Gastroesophageal sphincter (tissue), 4 donors: ENCODE measurements at regions not wholly inside any gene's neighbourhood (a gene's known extent, or its start where the extent isn't known, plus 50 kb on each side); places are given as distances from the start of the nearest gene placed in this dataset.

Source experiments
- ATAC-seq: fragments of 150-250 bp; one replicate; pipeline ENCODE4 v1.9.1; 2016; ENCODE audit warnings: mild to moderate bottlenecking, moderate library complexity
- H3K27ac ChIP-seq, 4 donors: fragments of 200-600 bp; sonication (generic) in 3 of 4; 1 replicate in 3 of 4; 2 replicates in 1 of 4; pipeline ENCODE4 v1.5.1; 2016 to 2019
- H3K27me3 ChIP-seq: fragments of 200-600 bp; sonication (generic); one replicate; pipeline ENCODE4 v1.5.1; 2019
- H3K36me3 ChIP-seq, 2 donors: fragments of 200-600 bp; sonication (generic); one replicate each; pipeline ENCODE4 v1.5.1; 2019; ENCODE audit warnings: control low read depth in 1 of 2
- H3K4me1 ChIP-seq, 3 donors: fragments of 200-600 bp; sonication (generic); 1 replicate in 2 of 3; 2 replicates in 1 of 3; pipeline ENCODE4 v1.5.1; 2016 to 2019; ENCODE audit warnings: control low read depth in 2 of 3
- H3K4me3 ChIP-seq, 2 donors: fragments of 200-600 bp; sonication (generic); one replicate each; pipeline ENCODE4 v1.5.1; 2019; ENCODE audit warnings: mild to moderate bottlenecking in 1 of 2, moderate library complexity in 1 of 2
- H3K9me3 ChIP-seq, 3 donors: fragments of 200-600 bp; sonication (generic); one replicate each; pipeline ENCODE4 v1.5.1; 2017 to 2019; ENCODE audit warnings: control low read depth in 2 of 3
- EP300 ChIP-seq: sonication (generic); formaldehyde crosslinking; IDR thresholded peaks from one replicate; pipeline ENCODE4 v1.6.1; 2017; ENCODE audit warnings: antibody characterized with exemption, mild to moderate bottlenecking
- POLR2A ChIP-seq, 2 donors: fragments of 450-650 bp; IDR thresholded peaks; one replicate each; pipeline ENCODE4 v1.6.1; 2017; ENCODE audit warnings: antibody characterized with exemption in 2 of 2, mild to moderate bottlenecking in 2 of 2, moderate library complexity in 1 of 2
- POLR2AphosphoS5 ChIP-seq: sonication (generic); formaldehyde crosslinking; IDR thresholded peaks from one replicate; pipeline ENCODE4 v1.6.1; 2017; ENCODE audit warnings: antibody characterized with exemption
- WGBS, 2 donors: methylation state at CpG; one replicate each; pipeline ENCODE4 v1.1.5; 2018; ENCODE audit warnings: low coverage in 1 of 2; 5-methylcytosine and 5-hydroxymethylcytosine counted together
- TF ChIP-seq, protein P1 (sequence below), 4 experiments: fragments of 200-600 bp in 2 of 4; fragments of 450-650 bp in 2 of 4; sonication (generic) in 1 of 4; IDR thresholded peaks; one replicate each; pipeline ENCODE4 v1.5.1; 2017 to 2019; ENCODE audit warnings: antibody characterized with exemption in 4 of 4, mild to moderate bottlenecking in 2 of 4, moderate library complexity in 2 of 4

DNA sequence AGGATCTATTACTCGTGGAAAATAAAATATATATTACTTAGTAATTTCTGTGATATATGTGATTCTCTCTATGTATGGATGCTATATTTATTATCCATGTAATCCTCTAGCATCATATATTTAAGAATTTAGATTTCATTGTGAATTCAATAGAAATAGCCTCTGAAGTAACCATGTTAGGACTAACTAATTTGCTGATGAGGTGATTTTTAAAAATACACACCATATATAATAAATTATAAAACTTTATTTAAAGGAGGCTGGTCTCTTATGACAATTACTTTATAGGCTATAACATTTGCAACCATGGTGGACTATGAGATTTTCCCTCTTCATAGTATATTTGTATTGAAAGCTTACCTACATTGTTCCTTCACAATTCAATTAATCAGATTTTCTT lies 424.9 kb upstream of the MGAT4C start:
- no peak for ATAC-seq

DNA sequence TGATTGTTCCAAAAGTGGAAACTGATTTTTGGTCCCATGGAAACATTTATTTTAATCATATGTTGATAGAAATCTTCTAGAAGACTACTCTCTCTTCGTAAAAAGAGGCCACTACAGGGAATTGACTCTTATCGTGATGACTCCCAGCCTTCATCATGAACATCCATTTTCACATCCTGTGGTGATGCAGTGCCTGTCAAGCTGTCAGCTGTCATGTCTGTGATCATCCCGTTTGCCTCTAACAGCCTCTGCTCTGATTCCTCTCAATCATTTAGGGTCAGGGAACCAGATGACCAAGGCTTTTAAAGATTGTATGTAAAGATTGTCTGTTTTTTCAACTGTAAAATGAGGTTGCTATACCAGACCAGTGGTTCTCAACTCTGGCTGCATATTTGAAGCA lies 419.0 kb upstream of the MGAT4C start:
- Histone ChIP-seq H3K4me1 (no peaks in the 10 kb centered on the region), H3K27ac (no peak overlapping the region), H3K27me3 (no peaks in the 10 kb centered on the region), H3K4me3 (no peak overlapping the region), H3K36me3 (no peaks in the 10 kb centered on the region), H3K9me3 (no peaks in the 10 kb centered on the region)
- 49 to 53% methylated on average over 3 of the region's 3 CpGs for WGBS, 2 donors
- no peak for ATAC-seq
- TF ChIP-seq POLR2A (IDR thresholded peaks at IDR 0.05) (no peak), POLR2AphosphoS5 (no peak)
- TF ChIP-seq, protein P1, sequence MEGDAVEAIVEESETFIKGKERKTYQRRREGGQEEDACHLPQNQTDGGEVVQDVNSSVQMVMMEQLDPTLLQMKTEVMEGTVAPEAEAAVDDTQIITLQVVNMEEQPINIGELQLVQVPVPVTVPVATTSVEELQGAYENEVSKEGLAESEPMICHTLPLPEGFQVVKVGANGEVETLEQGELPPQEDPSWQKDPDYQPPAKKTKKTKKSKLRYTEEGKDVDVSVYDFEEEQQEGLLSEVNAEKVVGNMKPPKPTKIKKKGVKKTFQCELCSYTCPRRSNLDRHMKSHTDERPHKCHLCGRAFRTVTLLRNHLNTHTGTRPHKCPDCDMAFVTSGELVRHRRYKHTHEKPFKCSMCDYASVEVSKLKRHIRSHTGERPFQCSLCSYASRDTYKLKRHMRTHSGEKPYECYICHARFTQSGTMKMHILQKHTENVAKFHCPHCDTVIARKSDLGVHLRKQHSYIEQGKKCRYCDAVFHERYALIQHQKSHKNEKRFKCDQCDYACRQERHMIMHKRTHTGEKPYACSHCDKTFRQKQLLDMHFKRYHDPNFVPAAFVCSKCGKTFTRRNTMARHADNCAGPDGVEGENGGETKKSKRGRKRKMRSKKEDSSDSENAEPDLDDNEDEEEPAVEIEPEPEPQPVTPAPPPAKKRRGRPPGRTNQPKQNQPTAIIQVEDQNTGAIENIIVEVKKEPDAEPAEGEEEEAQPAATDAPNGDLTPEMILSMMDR (IDR thresholded peaks at IDR 0.05), result no peak

More for the DNA sequence above, 424.9 kb upstream of the MGAT4C start:
- Histone ChIP-seq H3K27me3 (no peaks in the 10 kb centered on the region), H3K4me3 (no peak overlapping the region), H3K36me3 (no peaks in the 10 kb centered on the region), H3K27ac (no peak overlapping the region), H3K9me3 (peaks cover 0 to 12% (median 0%) of the 10 kb centered on the region in 3 donors), H3K4me1 (no peaks in the 10 kb centered on the region)
- WGBS, 2 donors, result 38 to 43% methylated on average over 1 of the region's 1 CpG
- TF ChIP-seq EP300, result no peak
- TF ChIP-seq, protein P1 (IDR thresholded peaks at IDR 0.05), result no peak
- no peak for TF ChIP-seq POLR2AphosphoS5
- no peak for TF ChIP-seq POLR2A (IDR thresholded peaks at IDR 0.05)

DNA sequence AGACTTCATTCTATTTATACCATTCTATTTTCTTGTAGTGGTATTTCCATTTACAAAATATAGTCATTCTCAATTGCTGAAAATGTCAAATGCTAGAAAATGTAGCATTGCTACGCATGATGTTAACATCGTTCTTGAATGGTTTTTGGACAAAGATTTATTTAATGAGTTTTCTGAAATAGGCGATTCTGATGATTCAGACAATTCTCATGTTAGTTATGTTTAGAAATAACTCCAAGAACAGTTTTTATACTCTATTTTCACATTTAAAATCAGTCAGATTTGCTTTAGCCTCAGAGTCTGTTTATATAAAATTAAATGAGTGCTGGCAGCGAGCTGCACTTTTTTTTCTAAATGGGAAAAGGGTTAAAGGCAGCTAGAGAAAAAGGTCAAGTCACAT lies 414.8 kb upstream of the MGAT4C start:
- H3K4me1 ChIP-seq, result no peaks in the 10 kb centered on the region
- H3K4me3 ChIP-seq, result no peak overlapping the region
- no peaks in the 10 kb centered on the region for H3K9me3 ChIP-seq
- no peak overlapping the region for H3K27ac ChIP-seq
- H3K36me3 ChIP-seq, result no peaks in the 10 kb centered on the region
- 13 to 35% methylated on average over 4 of the region's 4 CpGs for WGBS, 2 donors
- TF ChIP-seq, protein P1 (IDR thresholded peaks at IDR 0.05), result no peak
- TF ChIP-seq EP300 (no peak), POLR2AphosphoS5 (no peak), POLR2A (IDR thresholded peaks at IDR 0.05) (no peak)
- no peak for ATAC-seq
- H3K27me3 ChIP-seq, result no peaks in the 10 kb centered on the region

- Histone ChIP-seq H3K27ac (no peak overlapping the region), H3K4me3 (no peak overlapping the region), H3K9me3 (no peaks in the 10 kb centered on the region), H3K27me3 (no peaks in the 10 kb centered on the region), H3K36me3 (no peaks in the 10 kb centered on the region), H3K4me1 (no peaks in the 10 kb centered on the region)
- no CpG with 5 or more reads among the region's 3 CpGs for WGBS, 2 donors
- TF ChIP-seq, protein P1 (IDR thresholded peaks at IDR 0.05), result no peak
- TF ChIP-seq POLR2A (IDR thresholded peaks at IDR 0.05) (no peak), EP300 (no peak), POLR2AphosphoS5 (no peak)
- no peak for ATAC-seq
Observed at GRCh38 chr12:86669010-86669409, 412.8 kb upstream of the MGAT4C start.

DNA sequence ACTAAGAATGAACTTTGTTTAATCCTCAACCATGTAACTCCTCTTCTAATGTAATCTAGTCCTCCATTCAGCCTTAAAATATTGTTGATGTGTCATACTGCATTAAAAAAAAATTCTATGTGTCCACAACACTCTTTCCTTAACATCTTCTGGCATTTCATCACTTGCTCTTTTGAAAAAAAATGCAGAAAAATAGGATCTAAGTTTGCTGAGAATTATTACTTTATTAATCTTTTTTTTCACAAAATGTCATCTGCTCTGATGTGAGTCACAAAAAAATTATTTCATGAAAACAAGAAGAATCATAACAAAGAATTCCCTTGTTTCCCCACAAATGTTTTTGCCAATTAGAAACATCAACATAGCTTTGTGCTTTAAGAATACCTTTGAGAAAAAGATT lies 410.1 kb upstream of the MGAT4C start:
- H3K36me3 ChIP-seq, result no peaks in the 10 kb centered on the region
- H3K4me3 ChIP-seq, result no peak overlapping the region
- H3K4me1 ChIP-seq, result no peaks in the 10 kb centered on the region
- TF ChIP-seq EP300 (no peak), POLR2A (IDR thresholded peaks at IDR 0.05) (no peak), POLR2AphosphoS5 (no peak)
- TF ChIP-seq, protein P1 (IDR thresholded peaks at IDR 0.05), result no peak
- no peak overlapping the region for H3K27ac ChIP-seq
- no peaks in the 10 kb centered on the region for H3K27me3 ChIP-seq
- no peaks in the 10 kb centered on the region for H3K9me3 ChIP-seq
- ATAC-seq, result no peak
